ENCODE measurements at regions not wholly inside any gene's neighbourhood (a gene's known extent, or its start where the extent isn't known, plus 50 kb on each side); places are given as distances from the start of the nearest gene placed in this dataset.

GRCh38 chr20:43831481-43832065 is 83.1 kb upstream of the TOX2 start:
- no peaks in the 10 kb centered on the region for H3K79me2 ChIP-seq (replicated peaks; ENCODE audit: insufficient read depth)
- ATAC-seq (no peak), DNase-seq (ENCODE audit: low spot score) (no peak)
- H3K4me2 ChIP-seq = no peak overlapping the region
- peaks cover 11% of the 10 kb centered on the region for H3K9me3 Mint-ChIP-seq
- H3K4me1 Mint-ChIP-seq = no peaks in the 10 kb centered on the region
- H3K27ac Mint-ChIP-seq = no peak overlapping the region
- TF ChIP-seq ZNF331 (CRISPR knock-in tag; IDR thresholded peaks at IDR 0.05; ENCODE audit: low read depth) (no peak), ZNF114 (CRISPR knock-in tag; IDR thresholded peaks at IDR 0.05) (no peak), ZNF462 (CRISPR knock-in tag; IDR thresholded peaks at IDR 0.05) (no peak), JUNB (IDR thresholded peaks at IDR 0.05; ENCODE audit: unreplicated experiment) (no peak), EZH2phosphoT487 (IDR thresholded peaks at IDR 0.05; ENCODE audit: unreplicated experiment) (no peak), EZH2 (IDR thresholded peaks at IDR 0.05; ENCODE audit: low read depth, unreplicated experiment) (no peak), CTCF (conservative IDR thresholded peaks at IDR 0.05; ENCODE audit: low read depth in 2 of 2) (no peak), ETS1 (IDR thresholded peaks at IDR 0.05) (no peak), NANOG (IDR thresholded peaks at IDR 0.05; ENCODE audit: borderline replicate concordance) (no peak), STAT1 (IDR thresholded peaks at IDR 0.05; ENCODE audit: unreplicated experiment) (no peak), CREB1 (CRISPR knock-in tag; IDR thresholded peaks at IDR 0.05; ENCODE audit: low read depth) (no peak), REST (IDR thresholded peaks at IDR 0.05; ENCODE audit: unreplicated experiment) (no peak), POLR2AphosphoS5 (IDR thresholded peaks at IDR 0.05; ENCODE audit: low read depth) (no peak)
- H3K27me3 ChIP-seq (ENCODE audit: insufficient read depth) = no peaks in the 10 kb centered on the region
- H3K27me3 Mint-ChIP-seq (ENCODE audit: insufficient read depth, low read depth, poor library complexity) = peaks cover 6% of the 10 kb centered on the region
- no peaks in the 10 kb centered on the region for H3K9me2 ChIP-seq (ENCODE audit: insufficient read depth)
- no peaks in the 10 kb centered on the region for H3K36me3 ChIP-seq (ENCODE audit: insufficient read depth)
- H3K36me3 Mint-ChIP-seq (ENCODE audit: low read depth) = no peaks in the 10 kb centered on the region
- no peak overlapping the region for H3K27ac ChIP-seq (ENCODE audit: low read depth)
- H4K20me1 ChIP-seq (replicated peaks; ENCODE audit: insufficient read depth) = no peaks in the 10 kb centered on the region
- H3K4me3 Mint-ChIP-seq = no peak overlapping the region
- no peak overlapping the region for H2AFZ ChIP-seq
- H3F3A ChIP-seq (replicated peaks; ENCODE audit: low read depth) = no peaks in the 10 kb centered on the region
- no peak overlapping the region for H3K4me3 ChIP-seq
- H3K4me1 ChIP-seq (ENCODE audit: insufficient read depth) = no peaks in the 10 kb centered on the region
